GM12874 (cell line): ENCODE measurements at regions not wholly inside any gene's neighbourhood (a gene's known extent, or its start where the extent isn't known, plus 50 kb on each side); places are given as distances from the start of the nearest gene placed in this dataset.

Experiments
- TF ChIP-seq, protein P1 (sequence below): IDR thresholded peaks from 2 replicates; pipeline ENCODE4 v1.5.1; 2011; ENCODE audit warnings: low read depth, mild to moderate bottlenecking, control low read depth, low read length, moderate library complexity; ENCODE audit not compliant: insufficient read depth

DNA sequence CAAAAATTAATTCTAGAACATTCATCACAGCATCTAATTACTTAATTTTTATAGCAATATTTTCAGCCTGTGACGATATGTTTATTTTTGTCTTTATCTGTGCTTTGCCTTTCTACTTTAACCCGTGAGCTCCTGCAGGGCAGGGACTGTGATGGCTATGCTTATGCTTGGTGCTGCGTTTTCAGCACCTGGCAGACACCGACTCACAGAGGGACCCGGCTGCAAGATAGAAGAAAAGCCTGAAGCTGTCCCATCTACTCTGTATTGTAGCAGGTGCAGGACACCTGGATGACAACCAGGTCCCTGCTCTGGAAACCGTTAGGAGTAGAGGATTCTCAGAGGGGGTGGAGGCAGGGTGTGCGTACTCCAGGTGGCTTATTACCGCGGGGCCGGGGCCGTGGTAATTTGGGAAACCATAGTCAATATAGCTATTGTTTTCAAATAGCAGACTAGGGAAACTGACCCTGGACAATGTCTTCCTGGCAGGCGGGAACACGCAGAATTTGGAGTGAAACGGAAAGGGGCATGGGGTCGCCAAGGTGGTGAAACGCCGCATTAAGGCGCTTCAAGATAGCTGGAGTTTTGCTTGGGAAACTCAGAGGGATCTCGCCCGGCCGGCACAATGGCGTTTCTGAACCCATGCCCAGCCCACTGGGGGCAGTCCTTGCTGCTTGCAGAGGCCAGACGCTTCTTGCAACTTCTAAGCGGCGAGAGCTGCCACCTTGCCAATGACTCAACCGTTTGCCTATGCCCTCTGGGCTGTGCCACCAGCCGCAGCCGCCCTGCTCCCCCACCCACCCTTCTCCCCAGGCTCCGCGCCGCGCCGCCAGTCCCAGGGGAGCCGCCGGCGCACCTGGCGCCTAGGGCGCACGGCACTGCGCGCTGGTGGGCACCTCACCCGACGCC, 140.1 kb upstream of the PALM2AKAP2 start:
- TF ChIP-seq, protein P1, sequence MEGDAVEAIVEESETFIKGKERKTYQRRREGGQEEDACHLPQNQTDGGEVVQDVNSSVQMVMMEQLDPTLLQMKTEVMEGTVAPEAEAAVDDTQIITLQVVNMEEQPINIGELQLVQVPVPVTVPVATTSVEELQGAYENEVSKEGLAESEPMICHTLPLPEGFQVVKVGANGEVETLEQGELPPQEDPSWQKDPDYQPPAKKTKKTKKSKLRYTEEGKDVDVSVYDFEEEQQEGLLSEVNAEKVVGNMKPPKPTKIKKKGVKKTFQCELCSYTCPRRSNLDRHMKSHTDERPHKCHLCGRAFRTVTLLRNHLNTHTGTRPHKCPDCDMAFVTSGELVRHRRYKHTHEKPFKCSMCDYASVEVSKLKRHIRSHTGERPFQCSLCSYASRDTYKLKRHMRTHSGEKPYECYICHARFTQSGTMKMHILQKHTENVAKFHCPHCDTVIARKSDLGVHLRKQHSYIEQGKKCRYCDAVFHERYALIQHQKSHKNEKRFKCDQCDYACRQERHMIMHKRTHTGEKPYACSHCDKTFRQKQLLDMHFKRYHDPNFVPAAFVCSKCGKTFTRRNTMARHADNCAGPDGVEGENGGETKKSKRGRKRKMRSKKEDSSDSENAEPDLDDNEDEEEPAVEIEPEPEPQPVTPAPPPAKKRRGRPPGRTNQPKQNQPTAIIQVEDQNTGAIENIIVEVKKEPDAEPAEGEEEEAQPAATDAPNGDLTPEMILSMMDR, result no peak

DNA sequence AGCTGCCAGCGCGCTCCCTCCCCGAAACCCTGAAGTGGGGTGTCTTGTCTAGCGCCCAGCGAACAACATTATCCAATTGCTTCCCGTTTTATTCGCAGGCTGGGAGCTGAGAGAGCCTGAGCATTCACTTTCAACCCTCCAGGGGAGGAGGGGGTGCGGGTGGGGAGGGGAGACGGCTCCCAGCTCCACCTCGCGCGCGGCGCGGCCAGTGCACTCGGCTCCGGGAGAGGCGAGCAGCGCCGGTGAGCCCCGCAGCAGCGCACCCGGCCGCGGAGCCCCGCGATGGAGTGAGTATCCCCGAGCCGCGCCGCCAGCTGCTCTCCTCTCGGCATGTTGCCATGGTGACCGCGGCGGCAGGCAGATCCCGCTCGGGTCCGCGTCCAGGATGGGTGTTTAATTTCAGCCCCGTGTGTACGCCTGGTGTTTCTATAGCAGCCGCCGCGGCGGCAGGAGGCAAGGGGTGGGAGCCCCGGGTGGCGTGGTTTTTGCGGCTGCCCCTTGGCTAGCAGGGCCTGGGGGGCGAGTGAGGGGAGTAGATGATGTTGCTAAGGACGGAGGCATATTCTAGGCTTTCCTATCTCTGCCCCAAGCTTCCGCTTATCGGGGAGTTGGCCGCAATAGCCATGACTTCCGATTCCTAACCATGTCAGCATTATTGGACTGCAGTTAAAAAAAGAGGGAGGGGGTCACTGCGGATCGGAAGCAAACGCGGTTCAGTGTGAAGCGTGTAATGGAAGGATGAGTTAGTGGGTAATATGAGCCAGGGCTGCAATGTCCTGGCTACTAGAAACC, 139.2 kb upstream of the PALM2AKAP2 start:
- TF ChIP-seq, protein P1, result no peak

DNA sequence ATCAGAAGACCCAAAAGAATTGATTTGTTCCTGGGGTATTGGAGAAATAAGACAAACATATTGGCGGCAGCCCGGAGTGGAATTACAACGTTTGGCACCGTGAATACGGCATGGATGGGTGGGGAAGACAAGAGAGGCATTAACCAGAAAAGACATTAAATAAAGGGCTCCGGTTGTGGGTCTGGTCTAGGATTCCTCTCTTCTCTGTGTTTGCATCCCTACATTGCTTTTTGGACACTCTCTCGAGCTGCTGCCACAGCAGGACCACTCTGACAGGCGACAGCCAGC, 138.7 kb upstream of the PALM2AKAP2 start:
- TF ChIP-seq, protein P1, result no peak

DNA sequence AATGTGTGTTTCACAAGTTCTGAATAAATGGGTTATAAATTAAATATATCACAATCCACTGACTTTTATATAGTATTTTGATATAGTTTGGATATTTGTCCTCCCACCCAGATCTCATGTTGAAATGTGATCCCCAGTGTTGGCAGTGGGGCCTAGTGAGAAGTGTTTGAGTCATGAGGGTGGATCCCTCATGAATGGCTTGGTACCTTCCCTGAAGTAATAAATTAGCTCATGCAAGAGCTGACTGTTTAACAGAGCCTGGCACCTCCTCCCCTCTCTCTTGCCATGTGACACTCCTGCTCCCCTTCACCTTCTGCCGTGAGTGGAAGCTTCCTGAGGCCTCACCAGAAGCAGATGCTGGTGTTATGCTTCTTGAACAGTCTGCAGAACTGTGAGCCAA, 127.9 kb upstream of the PALM2AKAP2 start:
- TF ChIP-seq, protein P1, result no peak

DNA sequence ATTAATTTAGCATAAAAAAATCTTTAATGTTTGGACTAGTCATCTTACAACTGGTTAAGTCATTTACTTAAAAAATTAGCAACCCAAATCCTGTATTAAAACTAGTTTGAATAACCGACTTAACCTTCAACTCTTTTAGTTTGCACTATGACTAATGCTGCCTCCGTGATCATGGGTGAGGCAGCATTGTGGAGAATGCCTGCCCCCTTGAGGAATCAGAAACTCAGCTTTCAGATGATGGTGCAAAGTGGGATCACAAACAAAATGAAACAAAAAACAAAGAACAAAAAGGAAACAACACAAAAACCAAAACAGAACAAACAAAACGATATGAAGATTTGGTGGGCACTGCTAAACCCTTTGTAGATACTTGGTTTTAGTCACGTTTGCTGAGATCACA, 127.0 kb upstream of the PALM2AKAP2 start:
- TF ChIP-seq, protein P1, result no peak

DNA sequence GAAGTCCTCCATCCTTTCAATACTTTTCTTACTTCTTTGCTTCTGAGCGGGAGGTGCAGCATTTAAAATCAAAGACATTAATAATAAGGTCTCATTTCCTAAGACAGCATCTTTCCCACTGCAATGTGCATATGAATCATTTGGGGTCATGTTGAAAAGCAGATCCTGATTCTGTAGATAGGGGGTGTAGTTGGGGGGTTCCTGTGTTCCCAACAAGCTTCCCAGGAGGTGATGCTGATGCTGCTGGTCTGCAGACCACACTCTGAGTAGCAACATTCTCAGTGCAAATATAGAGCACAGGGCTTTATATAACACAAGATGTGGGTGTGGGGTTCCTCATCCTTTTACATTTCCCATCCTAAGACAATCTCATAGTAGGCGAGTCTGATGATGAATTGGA, 126.5 kb upstream of the PALM2AKAP2 start:
- TF ChIP-seq, protein P1, result no peak

DNA sequence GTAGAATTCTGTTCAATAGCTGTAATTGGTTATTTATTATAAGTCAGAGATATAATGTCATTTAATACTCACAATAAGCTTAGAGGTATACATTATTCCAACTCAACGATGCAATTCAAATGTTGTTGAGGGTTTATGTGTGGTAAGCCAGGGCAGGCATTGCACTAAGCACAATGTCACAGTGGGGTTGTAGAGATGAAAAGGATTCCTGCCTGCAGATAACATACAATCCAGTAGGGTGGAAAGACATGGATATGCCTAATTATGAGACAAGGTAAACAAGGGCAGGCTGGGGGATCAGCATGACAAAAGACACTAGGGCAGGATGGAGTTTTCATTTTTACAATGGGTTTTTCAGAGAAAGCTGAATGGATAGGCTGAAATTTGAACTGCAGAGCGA, 98.7 kb upstream of the PALM2AKAP2 start:
- TF ChIP-seq, protein P1, result no peak
